ENCODE measurements at regions not wholly inside any gene's neighbourhood (a gene's known extent, or its start where the extent isn't known, plus 50 kb on each side); places are given as distances from the start of the nearest gene placed in this dataset.

- WGBS, 2 donors, result 68 to 77% methylated on average over 4 of the region's 4 CpGs
- no peak for TF ChIP-seq CTCF (IDR thresholded peaks at IDR 0.05)
- TF ChIP-seq POLR2A (IDR thresholded peaks at IDR 0.05), result no peak
- no peak for DNase-seq
- no peaks in the 10 kb centered on the region for H3K36me3 ChIP-seq
- intact Hi-C loops (cut with DNase I), result no loop called here
- no peak overlapping the region for H3K27ac ChIP-seq
- H3K4me3 ChIP-seq, result no peak overlapping the region
- no peaks in the 10 kb centered on the region for H3K9me3 ChIP-seq
- no peaks in the 10 kb centered on the region for H3K27me3 ChIP-seq
- H3K4me1 ChIP-seq, result no peaks in the 10 kb centered on the region
Measured at GRCh38 chr3:67906261-67906660, 251.8 kb upstream of the SUCLG2 start.

GRCh38 chr3:67901681-67902080, 247.3 kb upstream of the SUCLG2 start:
- no peaks in the 10 kb centered on the region for H3K27me3 ChIP-seq
- WGBS, 2 donors, result 80 to 84% methylated on average over 1 of the region's 1 CpG
- no peaks in the 10 kb centered on the region for H3K36me3 ChIP-seq
- intact Hi-C loops (cut with DNase I), result no loop called here
- no peak overlapping the region for H3K4me3 ChIP-seq
- no peaks in the 10 kb centered on the region for H3K9me3 ChIP-seq
- no peak for DNase-seq
- H3K27ac ChIP-seq, result no peak overlapping the region
- H3K4me1 ChIP-seq, result no peaks in the 10 kb centered on the region
- no peak for TF ChIP-seq CTCF (IDR thresholded peaks at IDR 0.05)
- no peak for TF ChIP-seq POLR2A (IDR thresholded peaks at IDR 0.05)

GRCh38 chr3:67898916-67899315, 244.5 kb upstream of the SUCLG2 start:
- intact Hi-C loops (cut with DNase I), result no loop called here

GRCh38 chr3:67897351-67898336, 243.2 kb upstream of the SUCLG2 start:
- no peaks in the 10 kb centered on the region for H3K9me3 ChIP-seq
- no peaks in the 10 kb centered on the region for H3K4me1 ChIP-seq
- no peak for DNase-seq
- no peaks in the 10 kb centered on the region for H3K36me3 ChIP-seq
- intact Hi-C loops (cut with DNase I), result no loop called here
- no peaks in the 10 kb centered on the region for H3K27me3 ChIP-seq
- WGBS, 2 donors, result 68 to 81% methylated on average over 15 of the region's 15 CpGs
- H3K4me3 ChIP-seq, result no peak overlapping the region
- TF ChIP-seq CTCF (IDR thresholded peaks at IDR 0.05), result no peak
- TF ChIP-seq POLR2A (IDR thresholded peaks at IDR 0.05), result no peak
- H3K27ac ChIP-seq, result no peak overlapping the region

More at GRCh38 chr3:67898916-67899315, 244.5 kb upstream of the SUCLG2 start:
- no peaks in the 10 kb centered on the region for H3K36me3 ChIP-seq
- no peaks in the 10 kb centered on the region for H3K9me3 ChIP-seq
- TF ChIP-seq POLR2A (IDR thresholded peaks at IDR 0.05) (no peak), CTCF (IDR thresholded peaks at IDR 0.05) (no peak)
- no peaks in the 10 kb centered on the region for H3K27me3 ChIP-seq
- no peaks in the 10 kb centered on the region for H3K4me1 ChIP-seq
- no peak overlapping the region for H3K27ac ChIP-seq
- no peak for DNase-seq
- WGBS, 2 donors, result 58 to 65% methylated on average over 1 of the region's 1 CpG
- H3K4me3 ChIP-seq, result no peak overlapping the region

- WGBS, 2 donors, result 78 to 87% methylated on average over 1 of the region's 1 CpG
Measured at GRCh38 chr3:67896130-67896529, 241.7 kb upstream of the SUCLG2 start.

More at GRCh38 chr3:67896130-67896529, 241.7 kb upstream of the SUCLG2 start:
- Histone ChIP-seq H3K4me1 (no peaks in the 10 kb centered on the region), H3K9me3 (no peaks in the 10 kb centered on the region), H3K36me3 (no peaks in the 10 kb centered on the region), H3K27ac (no peak overlapping the region), H3K27me3 (no peaks in the 10 kb centered on the region), H3K4me3 (no peak overlapping the region)
- intact Hi-C loops (cut with DNase I), result no loop called here
- DNase-seq, result no peak
- TF ChIP-seq POLR2A (IDR thresholded peaks at IDR 0.05) (no peak), CTCF (IDR thresholded peaks at IDR 0.05) (no peak)
